NCI-H82 treated with DMSO at 0.1 percent for 48 hours (cell line): ENCODE measurements at regions not wholly inside any gene's neighbourhood (a gene's known extent, or its start where the extent isn't known, plus 50 kb on each side); places are given as distances from the start of the nearest gene placed in this dataset.
A peak's percentile ranks its signal among the peaks of the same experiment; 100 is the strongest.

Experiments
- DNase-seq: peaks from one replicate; lab custom pipeline; 2025; ENCODE audit not compliant: unreplicated experiment; lab: John Stamatoyannopoulos, UW

DNA sequence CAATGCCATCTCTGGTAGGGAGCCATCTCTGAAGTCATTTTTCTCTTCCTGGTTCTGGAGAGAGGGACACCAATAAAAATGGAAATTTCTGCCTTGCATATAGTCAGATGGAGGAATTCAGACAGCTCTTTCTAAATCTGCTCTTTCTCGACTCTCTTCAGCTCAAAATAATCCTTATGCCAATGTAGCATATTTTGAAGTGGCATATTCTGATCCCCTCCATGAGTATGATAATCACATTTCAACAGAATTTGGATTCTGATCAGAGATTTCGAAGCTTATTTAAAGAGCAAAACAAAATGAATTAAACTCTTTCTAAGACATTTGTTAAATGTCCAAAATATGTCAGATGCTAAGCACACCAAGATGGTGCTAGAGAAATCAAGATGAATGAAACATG is 267.1 kb upstream of the BTBD3 start:
- no peak for DNase-seq

GRCh38 chr20:11651138-11651537 is 266.6 kb upstream of the BTBD3 start:
- no peak for DNase-seq

DNA sequence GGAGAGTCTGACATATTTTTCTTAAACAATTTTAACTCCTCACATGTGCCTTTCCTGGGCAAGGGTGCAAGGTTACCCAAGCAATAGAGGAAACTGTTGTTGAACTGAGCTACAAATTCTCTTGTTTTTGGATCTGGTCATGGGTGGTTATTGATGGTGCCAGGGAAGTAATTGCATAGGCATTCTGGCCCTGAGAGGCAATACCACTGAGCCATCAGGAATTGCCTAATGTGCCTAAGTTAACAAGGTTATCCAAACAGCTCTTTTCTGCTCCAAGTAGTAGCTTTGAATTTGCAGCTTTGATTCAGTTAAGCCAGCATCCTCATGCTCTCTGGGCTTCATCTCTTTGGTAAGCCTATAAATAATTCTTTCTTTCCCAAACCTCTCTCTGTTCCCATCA is 266.0 kb upstream of the BTBD3 start:
- DNase-seq: no peak

DNA sequence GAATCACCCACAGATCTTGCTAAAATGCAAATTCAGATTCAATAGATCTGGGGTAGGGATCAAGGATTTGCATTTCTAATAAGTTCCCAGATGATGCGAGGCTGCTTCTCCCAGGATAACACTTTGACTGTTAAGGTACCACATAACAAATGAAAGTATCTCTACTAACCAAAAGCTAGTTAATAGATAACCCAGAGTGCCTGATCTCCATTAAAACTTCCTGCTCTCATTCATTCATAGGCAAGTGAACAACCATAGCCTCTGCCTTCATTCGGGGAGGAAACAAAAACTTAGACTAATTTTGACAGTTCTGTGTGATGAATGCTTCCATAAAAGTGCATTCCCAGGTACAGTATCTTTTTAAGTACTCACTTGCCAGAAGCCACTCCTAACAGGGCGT is 265.6 kb upstream of the BTBD3 start:
- no peak for DNase-seq

DNA sequence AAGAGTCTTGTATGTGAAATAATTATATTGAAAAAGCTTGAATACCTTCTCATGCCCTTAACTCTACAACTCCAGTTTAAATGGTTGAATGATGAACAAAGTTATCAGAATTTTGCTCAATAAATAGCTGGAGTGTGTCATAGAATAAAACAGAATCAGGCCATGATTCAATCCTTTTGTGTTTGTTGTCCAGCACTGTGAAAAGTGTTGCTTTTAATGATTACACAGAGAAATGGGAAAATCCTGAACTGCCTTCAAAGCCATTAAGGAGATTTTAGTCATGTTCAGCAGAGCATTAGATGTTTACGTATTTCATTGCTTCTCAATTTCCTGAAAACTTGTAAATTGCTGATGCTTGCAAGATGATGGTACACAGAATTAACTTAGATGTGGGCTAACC is 262.9 kb upstream of the BTBD3 start:
- no peak for DNase-seq

DNA sequence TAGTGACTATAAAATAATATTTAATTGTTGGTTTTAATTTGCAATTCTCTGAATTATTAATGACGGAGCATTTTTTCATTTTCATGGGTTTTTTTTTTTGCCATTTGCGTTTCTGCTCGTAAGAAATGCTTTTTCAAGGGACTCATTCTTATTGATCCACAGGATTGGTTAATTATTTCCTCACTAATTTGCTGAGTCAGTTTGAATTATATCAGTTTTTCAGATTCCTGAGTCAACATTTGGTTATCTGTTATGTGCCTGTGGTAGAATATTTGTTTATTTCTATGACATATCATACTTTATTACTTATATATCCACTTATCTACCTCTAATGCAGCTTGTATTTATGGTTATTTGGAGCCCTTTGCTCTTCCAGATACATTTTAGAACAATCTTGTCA is 257.0 kb upstream of the BTBD3 start:
- DNase-seq: no peak

- DNase-seq: no peak
Observed at GRCh38 chr20:11671015-11671511, 246.6 kb upstream of the BTBD3 start.

DNA sequence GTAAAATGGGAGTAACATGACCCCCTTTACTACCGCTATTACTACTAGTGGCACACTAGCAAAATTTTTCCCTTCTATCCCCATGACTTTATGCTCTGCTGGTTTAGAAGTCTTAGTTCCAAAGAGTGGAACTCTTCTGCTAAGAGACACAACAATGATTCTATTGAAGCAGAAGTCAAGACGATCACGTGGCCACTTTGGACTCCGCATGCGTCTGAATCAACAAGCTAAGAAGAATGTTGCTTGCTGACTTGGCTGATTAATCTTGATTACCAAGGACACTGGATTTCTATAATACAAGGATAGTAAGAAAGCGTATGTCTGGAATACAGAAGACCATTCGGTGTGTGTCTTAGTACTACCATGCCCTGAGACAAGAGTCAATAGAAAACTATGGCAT is 244.7 kb upstream of the BTBD3 start:
- DNase-seq: no peak

DNA sequence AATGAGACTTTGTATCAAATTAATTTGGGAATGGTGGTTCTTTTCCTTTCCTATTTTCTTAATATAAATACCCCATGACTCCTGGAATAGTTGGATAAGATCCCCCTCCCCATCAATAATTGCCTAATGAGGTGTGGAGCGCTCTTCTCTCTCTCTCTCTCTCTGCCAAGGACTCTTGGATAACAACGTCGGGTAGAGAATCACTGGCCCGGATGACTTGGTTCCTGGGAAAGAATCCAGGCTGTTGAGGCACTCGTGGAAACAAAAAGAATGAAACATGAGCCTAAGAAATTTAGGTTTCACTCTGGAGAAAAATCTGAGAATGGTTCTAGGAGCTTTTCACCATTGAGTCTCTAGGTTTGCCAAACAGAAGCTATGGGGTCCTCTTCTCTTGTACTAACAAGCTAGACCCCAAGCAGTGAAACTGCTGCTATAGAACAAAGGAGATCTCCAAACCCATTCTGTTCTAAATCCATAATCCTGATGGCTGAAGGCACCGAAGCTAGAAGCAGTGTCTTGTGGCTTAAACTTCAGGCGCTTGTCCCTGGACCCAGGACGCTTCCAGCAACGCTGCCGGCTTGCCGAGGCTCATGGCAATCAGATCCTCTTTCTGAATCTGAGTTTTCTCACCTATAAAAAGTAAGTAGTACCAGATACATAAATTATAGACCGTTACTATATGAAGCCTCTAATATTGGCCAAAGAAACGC is 241.6 kb upstream of the BTBD3 start:
- no peak for DNase-seq

GRCh38 chr20:11676630-11677287 is 240.9 kb upstream of the BTBD3 start:
- DNase-seq: peak; percentile 59

DNA sequence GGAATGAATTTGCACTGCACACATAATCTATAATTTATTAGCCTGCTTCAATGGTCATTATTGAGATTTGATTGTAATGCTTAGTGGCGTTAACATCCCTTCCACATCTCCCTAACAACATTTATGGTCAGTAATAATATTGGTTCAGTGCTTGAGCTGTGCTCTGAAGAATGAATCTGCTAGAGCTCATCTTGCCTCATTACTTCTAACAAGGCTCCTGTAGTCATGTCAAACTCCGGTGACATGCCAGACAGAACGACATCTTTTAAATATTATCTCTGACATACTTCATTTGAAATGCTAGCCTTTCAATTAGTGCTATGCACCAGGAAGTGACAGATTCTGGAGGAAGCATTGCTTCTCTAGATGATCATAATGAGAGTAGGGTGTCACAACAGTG is 240.3 kb upstream of the BTBD3 start:
- no peak for DNase-seq

GRCh38 chr20:11677836-11678235 is 239.9 kb upstream of the BTBD3 start:
- no peak for DNase-seq

GRCh38 chr20:11682285-11682684 is 235.4 kb upstream of the BTBD3 start:
- DNase-seq: no peak

DNA sequence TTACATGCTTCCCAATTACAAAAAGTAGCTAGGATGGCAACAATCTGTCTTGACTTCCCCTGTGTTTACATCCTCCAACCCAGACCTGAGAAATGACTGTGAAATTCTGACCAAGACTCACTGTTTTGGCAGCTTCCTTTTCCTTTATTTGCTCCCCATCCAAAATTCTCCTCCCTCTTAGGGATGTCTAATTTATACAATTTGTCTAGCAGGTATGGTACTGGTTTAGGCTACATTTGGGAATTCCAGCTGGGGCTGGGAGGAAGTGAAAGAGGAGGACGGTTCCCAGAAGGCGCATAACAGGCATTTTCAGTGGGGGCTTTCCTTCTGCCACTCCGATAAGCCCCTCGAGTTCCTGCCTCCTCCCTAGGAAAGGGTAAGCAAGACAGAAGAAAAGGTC is 231.5 kb upstream of the BTBD3 start:
- no peak for DNase-seq

- no peak for DNase-seq
Observed at GRCh38 chr20:11686820-11687543, 230.7 kb upstream of the BTBD3 start.

DNA sequence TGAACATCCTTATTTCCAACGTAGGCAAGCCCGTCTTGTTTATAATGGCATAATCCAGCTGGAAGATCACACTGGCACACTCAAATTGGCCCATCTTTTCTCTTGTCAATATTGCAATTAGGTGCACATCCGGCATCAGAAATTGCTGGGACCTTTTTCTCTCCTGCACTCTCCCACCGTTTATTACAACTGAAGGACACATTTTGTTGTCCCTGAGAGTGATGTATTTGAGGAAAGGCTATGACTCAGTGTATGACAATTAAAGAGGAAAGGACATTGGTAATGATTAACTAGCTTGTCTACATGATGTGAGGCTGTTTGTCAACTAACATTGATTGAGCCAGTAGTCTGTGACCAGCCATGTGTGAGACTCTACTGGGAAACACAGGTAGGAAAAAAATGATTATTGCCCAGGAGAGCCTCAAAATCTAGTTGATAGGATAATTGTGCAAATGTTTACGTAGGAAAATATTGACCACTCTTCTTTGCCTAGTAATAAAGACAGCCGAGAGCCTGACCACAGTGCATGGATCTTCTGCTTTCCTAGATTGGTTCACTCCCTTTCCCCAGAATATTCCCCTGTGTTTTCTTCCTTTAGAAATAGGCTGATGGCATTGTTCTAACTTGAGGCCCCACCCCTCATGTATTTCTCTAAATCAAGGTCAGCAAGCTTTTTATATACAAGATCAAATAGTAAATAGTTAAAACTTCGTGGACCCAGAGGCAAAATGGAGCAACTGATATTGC is 230.0 kb upstream of the BTBD3 start:
- DNase-seq: no peak

DNA sequence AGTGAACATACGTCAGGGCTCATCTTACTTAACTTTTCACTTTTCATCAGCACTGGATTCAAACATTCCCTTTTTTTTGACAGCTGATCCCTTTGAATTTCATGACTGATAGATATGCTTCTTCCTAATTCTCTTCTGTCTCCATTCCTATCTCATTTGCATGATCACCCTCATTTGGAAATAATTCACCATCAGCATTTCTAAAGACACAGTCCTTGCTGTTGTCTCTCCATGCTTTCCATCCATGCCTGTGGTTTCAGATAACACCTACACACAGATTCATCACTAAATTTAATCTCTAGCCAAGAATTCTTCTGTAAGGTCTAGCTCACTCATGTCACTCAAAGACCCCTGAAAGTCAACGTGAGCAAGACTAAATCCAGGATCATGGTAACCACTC is 228.4 kb upstream of the BTBD3 start:
- DNase-seq: no peak

DNA sequence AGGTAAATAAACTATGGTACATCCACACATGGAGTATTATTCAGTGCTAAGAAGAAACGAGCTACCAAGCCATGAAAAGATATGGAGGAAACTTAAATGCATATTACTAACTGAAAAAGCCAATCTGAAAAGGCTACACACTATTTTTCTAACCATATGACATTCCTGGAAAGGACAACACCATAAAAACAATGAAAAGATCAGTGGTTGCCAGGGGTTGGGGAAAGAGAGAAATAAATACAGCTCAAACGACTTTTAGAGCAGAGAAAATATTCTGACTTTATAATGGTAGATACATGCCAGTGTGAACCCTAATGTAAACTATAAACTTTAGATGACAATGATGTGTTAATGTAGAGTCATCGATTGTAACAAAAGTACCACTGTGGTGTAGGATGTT is 225.9 kb upstream of the BTBD3 start:
- no peak for DNase-seq

DNA sequence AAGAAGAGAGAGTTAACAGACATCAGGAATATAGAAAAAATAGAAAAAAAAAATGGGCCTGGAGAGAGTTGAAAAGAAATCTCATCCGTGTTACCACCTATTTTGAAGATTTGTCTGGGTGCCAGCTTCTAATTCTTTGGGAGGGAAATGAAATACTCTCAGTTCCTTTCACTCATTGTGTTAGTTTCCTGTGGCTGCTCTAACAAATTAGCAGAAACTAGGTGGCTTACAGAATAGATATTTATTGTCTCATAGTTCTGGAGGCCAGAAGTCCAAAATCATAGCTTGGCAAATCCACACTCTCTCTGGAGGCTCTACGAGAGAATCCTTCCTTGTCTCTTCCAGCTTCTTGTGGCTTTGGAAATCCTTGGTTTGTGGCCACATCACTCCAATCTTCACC is 225.1 kb upstream of the BTBD3 start:
- no peak for DNase-seq

- DNase-seq: no peak
Observed at GRCh38 chr20:11694467-11694866, 223.2 kb upstream of the BTBD3 start.

DNA sequence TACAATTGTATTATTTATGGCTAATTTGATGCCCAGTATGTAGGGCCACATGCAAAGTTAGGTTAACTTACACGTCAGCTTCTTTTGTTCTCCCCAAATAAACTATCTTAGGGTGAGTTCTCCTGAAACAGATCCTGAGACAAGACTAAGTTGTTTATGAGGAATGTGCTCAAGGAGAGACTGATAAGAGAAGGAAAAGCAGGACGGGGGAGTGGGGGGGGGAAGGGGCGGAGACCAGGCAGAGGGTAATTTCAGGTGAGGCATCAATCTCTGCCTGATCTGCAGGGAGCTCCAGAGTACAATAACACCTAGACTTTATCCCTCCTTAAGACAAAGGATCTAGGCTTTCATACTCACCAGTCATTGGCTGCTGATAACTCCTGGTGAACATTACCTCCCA is 220.6 kb upstream of the BTBD3 start:
- DNase-seq: no peak
